SK-N-MC (cell line): ENCODE measurements at regions not wholly inside any gene's neighbourhood (a gene's known extent, or its start where the extent isn't known, plus 50 kb on each side); places are given as distances from the start of the nearest gene placed in this dataset.

Experiments
- DNase-seq: peaks from one replicate; pipeline ENCODE4 v3.0.0-alpha.2; 2011; ENCODE audit warnings: low read depth, low spot score
- H3K27ac ChIP-seq: fragments of 200-600 bp; sonication (generic); 2 replicates; pipeline ENCODE4 v1.5.1; 2016; ENCODE audit warnings: mixed run types
- H3K36me3 ChIP-seq: fragments of 200-600 bp; sonication (generic); 2 replicates; pipeline ENCODE4 v1.6.1; 2017; ENCODE audit warnings: antibody characterized with exemption, low read length, mixed read lengths; ENCODE audit not compliant: insufficient read depth
- H3K4me3 ChIP-seq: fragments of 200-600 bp; sonication (generic); 2 replicates; pipeline ENCODE4 v1.5.1; 2016
- H3K9ac ChIP-seq: fragments of 200-600 bp; sonication (generic); 2 replicates; pipeline ENCODE4 v1.8.0; 2017; ENCODE audit warnings: mixed run types, mixed read lengths; ENCODE audit not compliant: insufficient read length
- H3K9me3 ChIP-seq: fragments of 200-600 bp; sonication (generic); 2 replicates; pipeline ENCODE4 v1.6.1; 2017; ENCODE audit warnings: low read depth, mild to moderate bottlenecking, antibody characterized with exemption, low read length, moderate library complexity, mixed read lengths
- EZH2 ChIP-seq: fragments of 200-600 bp; sonication (generic); IDR thresholded peaks from one replicate; pipeline ENCODE4 v1.6.1; 2017; ENCODE audit warnings: antibody characterized with exemption
- FOXP2 ChIP-seq: optimal IDR thresholded peaks from 2 replicates; pipeline ENCODE3; 2011; ENCODE audit warnings: mild to moderate bottlenecking, moderate library complexity; ENCODE audit not compliant: insufficient read depth; ENCODE audit errors: extremely low read length, control extremely low read depth
- POLR2AphosphoS5 ChIP-seq: IDR thresholded peaks from 2 replicates; pipeline ENCODE4 v1.6.1; 2012; ENCODE audit warnings: mild to moderate bottlenecking, low read depth, low read length, borderline replicate concordance

DNA sequence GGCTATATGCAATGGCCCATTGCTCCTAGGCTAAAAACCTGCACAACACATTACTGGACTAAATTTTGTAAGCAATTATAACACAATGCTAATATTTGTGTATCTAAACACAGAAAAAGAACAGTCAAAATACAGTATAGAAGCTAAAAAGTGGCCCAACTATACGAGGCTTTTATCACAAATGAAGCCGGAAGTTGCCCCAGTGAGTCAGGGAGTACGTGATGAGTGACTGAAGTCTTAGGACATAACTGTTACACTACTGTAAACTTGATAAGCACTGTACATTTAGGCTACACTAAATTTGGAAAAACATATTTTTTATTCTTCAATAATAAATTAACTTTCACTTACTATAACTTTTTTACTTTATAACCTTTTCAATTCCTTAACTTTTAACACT is 105.2 kb upstream of the PRR16 start:
- Histone ChIP-seq H3K27ac (no peak overlapping the region), H3K9me3 (no peaks in the 10 kb centered on the region), H3K4me3 (no peak overlapping the region), H3K9ac (no peak overlapping the region), H3K36me3 (no peaks in the 10 kb centered on the region)
- DNase-seq = no peak
- TF ChIP-seq POLR2AphosphoS5 = no peak
- TF ChIP-seq EZH2 = no peak
- TF ChIP-seq FOXP2 = no peak

DNA sequence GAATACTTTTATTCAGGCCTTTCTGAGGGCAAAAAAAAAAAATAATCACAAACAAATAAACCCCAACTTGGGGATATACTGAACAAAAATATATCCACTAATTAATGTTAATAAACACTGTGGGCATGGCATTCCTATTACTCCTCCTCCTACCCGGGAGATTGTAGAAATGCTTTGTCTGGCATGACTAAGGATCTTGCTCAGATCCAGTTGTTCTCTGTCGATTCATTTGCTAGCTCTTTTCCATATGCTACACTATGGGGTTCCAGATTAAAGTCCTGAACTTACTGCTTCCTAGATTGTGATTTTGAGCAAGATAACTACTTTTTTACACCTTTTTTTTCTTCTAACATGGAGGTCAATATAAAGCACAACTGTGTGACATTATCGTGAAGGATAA is 102.2 kb upstream of the PRR16 start:
- Histone ChIP-seq H3K27ac (no peak overlapping the region), H3K9me3 (no peaks in the 10 kb centered on the region), H3K4me3 (no peak overlapping the region), H3K36me3 (no peaks in the 10 kb centered on the region), H3K9ac (no peak overlapping the region)
- no peak for DNase-seq
- TF ChIP-seq EZH2 (no peak), FOXP2 (no peak), POLR2AphosphoS5 (no peak)

DNA sequence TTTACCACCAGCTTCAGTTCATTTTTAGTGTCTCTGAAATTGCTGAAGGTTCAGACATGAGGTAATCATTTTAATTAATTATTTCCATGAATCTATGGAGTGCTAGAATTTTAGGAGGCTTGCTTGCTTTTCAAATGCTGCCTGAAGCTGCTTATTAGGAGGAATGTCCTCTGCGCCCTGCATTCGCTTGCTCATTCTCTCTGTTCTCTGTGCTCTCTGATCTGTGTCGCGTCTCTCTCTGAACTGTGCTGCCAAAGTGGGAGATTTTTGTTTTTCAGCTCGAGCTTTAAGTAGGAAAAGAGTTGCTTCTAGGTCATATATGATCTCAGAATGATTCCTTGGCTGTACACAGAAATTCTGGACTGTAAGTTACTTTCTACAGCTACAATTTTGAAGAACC is 101.7 kb upstream of the PRR16 start:
- Histone ChIP-seq H3K36me3 (no peaks in the 10 kb centered on the region), H3K9me3 (no peaks in the 10 kb centered on the region), H3K27ac (no peak overlapping the region), H3K4me3 (no peak overlapping the region), H3K9ac (no peak overlapping the region)
- no peak for DNase-seq
- TF ChIP-seq FOXP2 = no peak
- TF ChIP-seq EZH2 = no peak
- TF ChIP-seq POLR2AphosphoS5 = no peak

DNA sequence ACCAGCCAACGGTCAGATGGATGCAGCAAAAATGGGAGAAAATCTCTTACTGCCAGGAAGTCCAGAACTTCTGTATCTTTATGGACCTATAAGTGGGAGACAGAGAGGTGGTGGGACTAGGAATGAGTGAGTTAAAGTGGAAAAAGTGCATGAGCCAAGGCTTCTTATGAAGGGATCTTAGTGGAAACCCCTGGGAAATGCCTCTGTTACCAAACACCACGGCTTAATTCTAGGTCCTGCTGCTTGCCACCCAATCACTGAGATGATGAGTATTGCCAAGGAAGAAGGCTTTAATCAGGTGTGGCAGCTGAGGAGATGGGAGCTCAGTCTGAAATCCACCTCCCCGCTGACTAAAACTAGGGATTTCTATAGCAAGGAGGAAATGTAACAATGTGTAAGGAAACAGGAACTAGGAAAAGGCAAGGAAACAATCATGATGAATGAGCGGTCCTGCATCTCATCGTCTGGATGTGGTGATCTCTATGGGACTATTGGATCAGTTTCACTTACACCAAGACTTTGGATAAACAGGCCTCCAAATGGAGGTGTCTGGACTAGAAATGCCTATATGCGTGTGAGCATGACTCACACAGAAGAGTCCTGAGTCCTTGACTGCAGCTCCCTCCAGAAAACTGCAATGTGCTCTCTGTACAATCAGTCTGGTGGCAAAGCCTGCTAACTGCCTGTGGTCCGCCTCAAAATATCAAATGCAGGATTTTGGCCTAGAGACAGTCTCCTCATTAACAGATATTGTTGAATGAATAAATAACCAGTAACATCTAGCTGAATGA is 98.2 kb upstream of the PRR16 start:
- Histone ChIP-seq H3K9me3 (no peaks in the 10 kb centered on the region), H3K4me3 (no peak overlapping the region), H3K36me3 (no peaks in the 10 kb centered on the region), H3K9ac (no peak overlapping the region), H3K27ac (no peak overlapping the region)
- TF ChIP-seq EZH2 (no peak), POLR2AphosphoS5 (no peak), FOXP2 (no peak)
- DNase-seq = no peak

DNA sequence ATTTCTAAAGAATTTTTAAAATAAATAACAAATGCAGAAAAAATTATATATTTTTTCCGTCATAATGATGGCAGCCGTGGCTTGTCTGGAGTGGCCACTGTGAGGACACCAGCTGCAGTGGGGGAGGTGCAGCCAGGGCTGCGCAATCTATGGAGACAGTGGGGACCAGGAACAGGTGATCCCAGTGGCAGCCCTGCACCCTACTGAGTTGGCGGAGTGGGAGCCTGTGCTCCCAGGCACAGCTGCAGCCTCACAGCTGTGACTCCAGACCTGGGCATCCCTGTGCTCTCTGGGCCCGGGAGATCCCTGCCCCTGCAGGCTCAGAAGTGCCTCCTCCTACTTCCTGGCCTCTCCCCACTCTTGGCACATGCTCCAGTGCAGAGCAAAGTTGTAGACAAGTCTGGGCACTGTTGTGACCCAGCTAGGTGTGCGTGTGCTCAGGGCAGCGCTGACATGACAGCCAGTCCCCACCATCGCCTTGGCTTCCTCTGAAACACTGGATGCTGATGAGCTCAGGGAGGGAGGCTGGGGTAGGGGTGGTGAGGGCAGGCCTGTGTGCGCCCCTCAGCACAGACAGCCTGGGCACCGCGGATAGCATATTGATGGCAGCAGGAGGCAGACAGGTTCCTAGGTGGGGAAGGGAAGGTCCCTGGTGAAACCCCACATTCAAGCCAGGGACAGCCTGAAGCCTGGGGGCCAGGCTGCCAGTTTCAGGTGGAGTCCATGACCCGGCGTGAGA is 96.0 kb upstream of the PRR16 start:
- no peaks in the 10 kb centered on the region for H3K36me3 ChIP-seq
- DNase-seq = no peak
- no peaks in the 10 kb centered on the region for H3K9me3 ChIP-seq
- no peak overlapping the region for H3K4me3 ChIP-seq
- H3K27ac ChIP-seq = no peak overlapping the region
- TF ChIP-seq POLR2AphosphoS5 = no peak
- no peak overlapping the region for H3K9ac ChIP-seq

DNA sequence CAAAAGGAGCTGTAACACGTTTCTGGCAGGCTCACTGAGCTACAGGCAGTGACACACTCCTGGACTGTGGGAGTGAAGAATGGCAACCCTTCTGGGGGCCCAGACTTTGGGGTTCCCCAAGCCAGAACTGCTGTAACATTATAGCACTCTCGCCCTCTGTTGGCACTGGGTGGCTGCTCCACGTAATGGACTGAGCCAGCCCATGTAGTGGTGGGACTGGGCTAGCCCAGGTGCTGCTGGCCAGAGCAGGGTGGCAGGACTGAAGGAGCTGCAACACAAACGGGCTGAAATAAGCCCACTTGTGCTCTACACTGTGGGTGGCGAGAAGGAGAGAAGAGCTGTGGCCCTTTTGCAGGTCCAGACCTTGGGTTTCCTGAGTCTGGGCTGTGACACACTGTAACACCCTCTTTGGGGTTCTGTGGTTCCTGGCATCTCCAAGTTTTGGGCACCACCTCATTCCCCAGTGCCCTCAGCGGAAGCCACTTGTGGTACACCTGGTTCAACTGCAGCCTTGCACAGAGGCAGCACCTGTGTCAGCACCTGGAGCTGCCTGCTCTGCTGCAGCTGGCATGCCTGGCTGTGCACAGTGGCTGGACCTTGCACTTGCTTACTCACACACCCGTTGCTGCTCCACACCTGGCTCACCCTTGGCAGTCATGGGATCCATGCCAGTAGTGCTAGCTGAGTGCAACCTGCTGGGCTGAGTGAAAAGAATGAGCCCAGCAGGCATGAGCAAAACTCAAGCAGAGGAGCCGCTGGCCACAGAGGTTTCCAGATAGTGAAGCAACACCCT is 95.0 kb upstream of the PRR16 start:
- H3K9me3 ChIP-seq = no peaks in the 10 kb centered on the region
- no peak for DNase-seq
- no peak overlapping the region for H3K4me3 ChIP-seq
- no peak for TF ChIP-seq FOXP2
- TF ChIP-seq POLR2AphosphoS5 = no peak
- no peak for TF ChIP-seq EZH2
- H3K36me3 ChIP-seq = no peaks in the 10 kb centered on the region
- no peak overlapping the region for H3K27ac ChIP-seq
- no peak overlapping the region for H3K9ac ChIP-seq

DNA sequence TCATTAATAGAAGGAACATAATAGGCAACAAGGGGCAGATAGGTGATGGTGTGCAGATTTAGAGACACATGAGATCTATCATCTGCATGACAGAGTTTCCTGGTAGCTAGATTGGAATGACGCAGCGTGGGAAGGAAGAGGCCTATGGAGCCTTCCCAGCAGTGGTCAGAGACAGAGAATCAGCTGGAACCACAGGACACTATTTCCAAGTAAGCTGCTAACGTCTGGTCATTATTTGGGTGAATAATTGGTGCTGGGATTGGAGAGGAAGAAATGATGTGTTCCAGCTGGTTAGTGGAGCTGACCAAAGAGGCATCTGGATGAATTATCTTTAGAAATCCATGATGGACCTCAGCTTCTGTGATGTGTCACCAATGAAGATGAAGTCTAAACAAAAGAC is 91.2 kb upstream of the PRR16 start:
- H3K4me3 ChIP-seq = no peak overlapping the region
- H3K36me3 ChIP-seq = no peaks in the 10 kb centered on the region
- H3K9me3 ChIP-seq = no peaks in the 10 kb centered on the region
- no peak overlapping the region for H3K27ac ChIP-seq
- TF ChIP-seq POLR2AphosphoS5 (no peak), FOXP2 (no peak), EZH2 (no peak)
- DNase-seq = no peak
- H3K9ac ChIP-seq = no peak overlapping the region

DNA sequence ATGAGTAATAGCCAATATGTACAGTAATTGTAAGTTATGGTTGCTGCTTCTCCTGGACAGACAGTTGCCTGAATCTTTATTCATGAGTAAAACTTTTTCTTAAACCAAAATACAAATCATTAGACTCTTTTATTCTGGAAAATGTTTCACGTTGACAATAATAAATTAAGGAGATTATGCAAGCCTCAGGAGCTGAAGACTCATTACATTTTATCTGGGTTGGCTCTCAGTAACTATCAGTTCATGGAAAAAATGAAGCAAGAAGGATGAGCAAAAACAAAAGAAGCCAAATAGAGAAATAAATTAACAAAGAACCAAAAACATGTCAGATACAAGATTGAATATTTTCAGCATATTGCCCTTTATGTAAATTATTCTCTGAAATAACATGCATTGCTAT is 88.9 kb upstream of the PRR16 start:
- Histone ChIP-seq H3K4me3 (no peak overlapping the region), H3K9me3 (no peaks in the 10 kb centered on the region), H3K9ac (no peak overlapping the region), H3K27ac (no peak overlapping the region), H3K36me3 (no peaks in the 10 kb centered on the region)
- DNase-seq = no peak
- TF ChIP-seq FOXP2 (no peak), POLR2AphosphoS5 (no peak), EZH2 (no peak)
